ENCODE measurements at regions not wholly inside any gene's neighbourhood (a gene's known extent, or its start where the extent isn't known, plus 50 kb on each side); places are given as distances from the start of the nearest gene placed in this dataset.

GRCh38 chr14:78103271-78103670, 66.9 kb upstream of the NRXN3 start:
- TF ChIP-seq CTCF (IDR thresholded peaks at IDR 0.05; ENCODE audit: borderline replicate concordance), result no peak
- DNase-seq, result no peak
- Histone ChIP-seq H3K4me3 (no peak overlapping the region), H3K27me3 (ENCODE audit: low read depth) (peaks cover 26% of the 10 kb centered on the region), H3K9me3 (replicated peaks) (peaks cover 4% of the 10 kb centered on the region), H3K27ac (replicated peaks) (no peak overlapping the region), H3K36me3 (no peaks in the 10 kb centered on the region), H3K4me1 (no peaks in the 10 kb centered on the region)
- intact Hi-C loops (cut with micrococcal nuclease), result no loop called here

DNA sequence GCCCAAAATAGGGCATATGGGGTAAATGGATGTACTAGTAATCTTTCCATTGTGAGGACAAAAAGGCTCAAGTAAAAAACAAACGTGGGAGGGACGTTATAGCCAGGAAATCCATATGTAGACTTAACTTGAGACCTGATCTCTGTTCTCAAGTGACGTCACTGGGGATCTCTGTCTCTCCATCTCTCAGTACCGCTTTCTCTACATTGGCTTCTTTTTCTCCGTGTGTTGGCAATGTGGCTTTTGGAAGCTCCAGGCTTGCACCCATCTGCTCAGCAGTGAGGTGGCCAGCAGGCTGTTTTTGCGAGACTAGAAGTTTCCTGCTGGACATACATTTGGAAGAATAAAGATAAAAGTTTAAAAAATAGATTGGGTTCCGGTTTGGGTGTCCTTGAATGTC, 66.0 kb upstream of the NRXN3 start:
- Histone ChIP-seq H3K36me3 (no peaks in the 10 kb centered on the region), H3K4me1 (no peaks in the 10 kb centered on the region), H3K27ac (replicated peaks) (no peak overlapping the region), H3K9me3 (replicated peaks) (peaks cover 6% of the 10 kb centered on the region), H3K4me3 (no peak overlapping the region), H3K27me3 (ENCODE audit: low read depth) (peaks cover 23% of the 10 kb centered on the region)
- no peak for DNase-seq
- intact Hi-C loops (cut with micrococcal nuclease), result no loop called here
- no peak for TF ChIP-seq CTCF (IDR thresholded peaks at IDR 0.05; ENCODE audit: borderline replicate concordance)

DNA sequence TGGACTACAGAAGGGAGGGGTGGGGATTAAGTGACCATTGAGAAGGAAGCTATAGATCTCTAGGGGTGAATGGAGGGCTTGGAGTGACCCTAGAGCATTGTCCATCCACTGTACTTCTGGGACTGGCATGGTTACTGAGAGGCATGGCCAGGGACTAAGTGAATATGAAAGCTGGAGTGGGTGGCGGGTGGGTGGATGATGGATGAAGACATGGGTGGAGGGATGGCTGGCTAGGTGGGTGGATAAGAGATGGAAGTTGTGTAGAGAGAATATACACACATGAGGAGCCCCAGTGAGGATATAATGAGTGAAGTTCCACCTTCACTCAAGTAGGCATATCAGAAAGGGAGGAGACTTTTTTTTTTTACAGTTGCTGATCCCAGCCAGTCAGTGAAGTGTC, 65.5 kb upstream of the NRXN3 start:
- DNase-seq, result no peak
- Histone ChIP-seq H3K36me3 (no peaks in the 10 kb centered on the region), H3K4me3 (no peak overlapping the region), H3K27ac (replicated peaks) (no peak overlapping the region), H3K27me3 (ENCODE audit: low read depth) (peaks cover 23% of the 10 kb centered on the region), H3K4me1 (no peaks in the 10 kb centered on the region), H3K9me3 (replicated peaks) (peaks cover 6% of the 10 kb centered on the region)
- no peak for TF ChIP-seq CTCF (IDR thresholded peaks at IDR 0.05; ENCODE audit: borderline replicate concordance)
- intact Hi-C loops (cut with micrococcal nuclease), result no loop called here

- H3K36me3 ChIP-seq, result no peaks in the 10 kb centered on the region
- H3K27me3 ChIP-seq (ENCODE audit: low read depth), result peaks cover 13% of the 10 kb centered on the region
- TF ChIP-seq CTCF (IDR thresholded peaks at IDR 0.05; ENCODE audit: borderline replicate concordance), result no peak
- no peak for DNase-seq
- H3K4me3 ChIP-seq, result no peak overlapping the region
- H3K4me1 ChIP-seq, result no peaks in the 10 kb centered on the region
- H3K9me3 ChIP-seq (replicated peaks), result peaks cover 6% of the 10 kb centered on the region
- no peak overlapping the region for H3K27ac ChIP-seq (replicated peaks)
- intact Hi-C loops (cut with micrococcal nuclease), result no loop called here
Observed at GRCh38 chr14:78106381-78106780, 63.8 kb upstream of the NRXN3 start.

GRCh38 chr14:78107166-78107565, 63.0 kb upstream of the NRXN3 start:
- intact Hi-C loops (cut with micrococcal nuclease), result no loop called here
- Histone ChIP-seq H3K4me3 (no peak overlapping the region), H3K9me3 (replicated peaks) (peaks cover 6% of the 10 kb centered on the region), H3K4me1 (no peaks in the 10 kb centered on the region), H3K27ac (replicated peaks) (no peak overlapping the region), H3K36me3 (no peaks in the 10 kb centered on the region), H3K27me3 (ENCODE audit: low read depth) (peaks cover 9% of the 10 kb centered on the region)
- DNase-seq, result no peak
- no peak for TF ChIP-seq CTCF (IDR thresholded peaks at IDR 0.05; ENCODE audit: borderline replicate concordance)

DNA sequence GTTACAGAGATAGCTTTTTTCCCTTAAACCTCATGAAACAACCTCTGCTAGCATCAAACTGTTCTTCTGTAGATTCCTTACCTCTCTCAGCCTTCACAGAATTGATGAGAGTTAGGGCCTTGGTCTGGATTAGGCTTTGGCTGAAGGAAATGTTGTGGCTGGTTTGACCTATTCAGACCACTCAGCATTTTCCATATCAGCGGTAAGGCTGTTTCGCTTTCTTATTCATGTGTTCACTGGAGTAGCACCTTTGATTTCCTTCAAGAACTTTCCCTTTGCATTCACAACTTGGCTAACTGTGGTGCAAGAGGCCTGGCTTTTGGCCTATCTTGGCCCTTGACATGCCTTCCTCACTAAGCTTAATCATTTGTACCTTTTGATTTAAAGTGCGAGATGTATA, 50.7 kb upstream of the NRXN3 start:
- H3K9me3 ChIP-seq (replicated peaks), result peaks cover 12% of the 10 kb centered on the region
- intact Hi-C loops (cut with micrococcal nuclease), result no loop called here
- no peak for DNase-seq

More for the DNA sequence above, 50.7 kb upstream of the NRXN3 start:
- Histone ChIP-seq H3K4me1 (no peaks in the 10 kb centered on the region), H3K27me3 (ENCODE audit: low read depth) (peaks cover 7% of the 10 kb centered on the region), H3K36me3 (no peaks in the 10 kb centered on the region), H3K4me3 (no peak overlapping the region), H3K27ac (replicated peaks) (no peak overlapping the region)
- TF ChIP-seq CTCF (IDR thresholded peaks at IDR 0.05; ENCODE audit: borderline replicate concordance), result no peak
